ENCODE measurements at regions not wholly inside any gene's neighbourhood (a gene's known extent, or its start where the extent isn't known, plus 50 kb on each side); places are given as distances from the start of the nearest gene placed in this dataset.
"Not testable (repeated sequence)": the region's sequence is repeated elsewhere in the genome, so short reads cannot be mapped to it uniquely, and the experiment has no call there.

- DNase-seq (ENCODE audit: low read depth) = peak; percentile 2
Observed at GRCh38 chr4:31187979-31188378, 467.8 kb downstream of the PCDH7 start.

DNA sequence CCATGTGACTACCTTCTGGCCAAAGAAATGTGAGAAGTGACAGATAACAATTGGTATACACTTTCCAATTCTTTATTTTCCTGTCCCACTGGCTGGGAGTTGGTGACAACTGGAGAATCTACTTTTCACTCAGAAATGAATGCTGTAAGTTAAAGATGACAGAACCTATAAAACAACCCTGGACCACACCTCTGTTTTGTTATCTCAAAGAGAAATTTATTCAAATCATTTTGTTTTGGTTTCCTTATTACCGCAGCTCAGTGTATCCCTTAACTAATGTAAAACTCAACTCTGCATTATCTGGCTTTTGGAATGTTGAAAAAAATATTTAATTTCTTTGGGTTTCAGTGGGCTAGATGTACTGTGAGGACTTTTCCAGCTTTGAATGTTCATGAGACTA, 469.8 kb downstream of the PCDH7 start:
- DNase-seq (ENCODE audit: low read depth) = no peak

DNA sequence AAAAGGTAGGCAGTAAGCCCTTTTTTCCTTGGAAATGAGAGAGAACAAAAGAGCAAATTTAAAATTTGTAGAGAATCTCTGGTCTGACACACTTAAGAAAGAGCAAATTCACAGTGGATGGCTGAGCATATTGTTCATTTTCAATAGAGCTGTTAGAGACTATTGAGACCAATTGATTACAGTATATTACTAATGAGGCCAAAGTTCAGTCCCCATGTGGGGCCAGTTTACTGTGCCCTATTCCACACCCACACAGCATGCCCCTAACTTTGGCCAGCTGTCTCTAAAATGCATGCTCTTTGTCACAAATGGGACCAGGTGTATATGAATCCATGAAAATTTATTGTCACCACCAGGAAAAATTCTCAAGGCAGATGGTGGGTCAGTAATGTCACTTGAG, 470.5 kb downstream of the PCDH7 start:
- DNase-seq (ENCODE audit: low read depth) = no peak

GRCh38 chr4:31192341-31192740, 472.2 kb downstream of the PCDH7 start:
- no peak for DNase-seq (ENCODE audit: low read depth)

- no peak for DNase-seq (ENCODE audit: low read depth)
Observed at GRCh38 chr4:31193521-31193920, 473.4 kb downstream of the PCDH7 start.

DNA sequence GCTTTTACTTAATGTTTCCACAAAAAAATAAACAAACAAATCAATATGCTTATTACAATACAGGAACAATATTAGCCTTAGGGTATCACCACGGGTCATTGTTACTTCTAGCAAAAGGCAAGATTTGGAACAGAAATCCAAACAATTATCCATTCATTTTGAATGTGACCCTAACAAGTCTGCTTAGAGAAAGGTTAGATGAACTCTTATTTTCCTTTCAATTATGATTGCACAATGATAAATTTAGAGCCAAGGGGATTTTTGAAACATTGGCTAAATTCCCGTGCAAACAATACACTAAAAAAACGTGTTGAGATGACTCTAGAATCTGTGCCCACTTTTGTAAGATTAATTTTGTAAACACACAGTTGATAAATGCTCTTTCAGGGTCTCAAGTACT, 474.7 kb downstream of the PCDH7 start:
- DNase-seq (ENCODE audit: low read depth) = no peak

- no peak for DNase-seq (ENCODE audit: low read depth)
Observed at GRCh38 chr4:31199644-31200043, 479.5 kb downstream of the PCDH7 start.

- DNase-seq (ENCODE audit: low read depth) = not testable (repeated sequence)
Observed at GRCh38 chr4:31202054-31202453, 481.9 kb downstream of the PCDH7 start.

DNA sequence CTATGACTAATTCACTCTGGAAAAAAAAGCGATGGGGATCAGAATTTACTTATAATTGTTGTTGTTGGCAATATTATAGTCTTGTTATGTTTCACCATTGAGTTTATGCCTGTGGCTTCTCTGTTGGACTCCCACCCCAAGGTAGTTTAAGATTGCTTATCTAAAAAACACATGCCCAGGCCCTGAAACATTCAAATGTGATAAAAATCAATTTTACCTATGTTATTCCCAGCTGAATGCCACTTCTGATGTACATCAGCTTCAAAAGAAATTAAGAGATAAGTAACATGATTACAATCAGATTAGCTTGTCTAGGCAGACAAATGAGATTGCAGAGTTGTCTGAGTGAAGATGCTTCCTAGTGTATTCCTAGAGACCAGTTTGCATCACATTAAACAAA, 484.7 kb downstream of the PCDH7 start:
- no peak for DNase-seq (ENCODE audit: low read depth)

DNA sequence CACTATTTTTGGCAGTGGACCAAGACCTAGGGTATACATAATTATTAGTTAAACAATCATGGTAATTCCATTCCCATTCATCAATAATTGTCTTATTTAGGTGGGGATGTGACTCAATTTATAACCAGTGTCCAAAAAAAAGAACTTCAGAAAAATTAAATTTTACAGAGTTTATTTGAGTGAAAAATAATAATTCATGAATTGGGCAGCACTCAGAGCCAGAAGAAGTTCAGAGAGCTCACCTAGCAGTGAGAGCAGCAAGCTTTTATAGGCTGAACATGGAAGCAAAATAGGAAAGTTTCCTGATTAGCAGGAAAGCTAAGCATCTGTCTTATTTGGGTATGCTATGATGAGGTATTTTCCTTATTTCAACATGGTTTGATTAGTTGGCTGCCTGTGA, 500.8 kb downstream of the PCDH7 start:
- DNase-seq (ENCODE audit: low read depth) = no peak

DNA sequence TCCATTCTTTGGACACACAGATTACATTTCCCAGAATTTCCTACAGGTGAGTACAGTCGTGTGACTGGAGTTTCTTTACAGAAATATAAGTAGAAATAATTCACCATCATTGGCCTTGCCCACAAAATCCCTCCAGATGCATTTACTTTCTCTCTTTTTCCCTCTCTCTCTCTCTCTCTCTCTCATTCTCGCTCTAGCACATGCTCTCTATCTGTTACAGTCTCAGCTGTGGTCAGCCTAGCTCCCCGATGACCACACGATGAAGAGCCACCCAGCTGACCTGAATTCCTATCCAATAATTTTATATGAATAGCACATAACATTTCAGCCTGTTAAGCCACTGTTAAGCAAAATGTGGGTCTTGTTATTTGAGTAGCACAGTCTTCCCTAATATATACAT, 507.9 kb downstream of the PCDH7 start:
- no peak for DNase-seq (ENCODE audit: low read depth)

- no peak for DNase-seq (ENCODE audit: low read depth)
Observed at GRCh38 chr4:31230594-31230993, 510.4 kb downstream of the PCDH7 start.

GRCh38 chr4:31234494-31234893, 514.3 kb downstream of the PCDH7 start:
- no peak for DNase-seq (ENCODE audit: low read depth)

DNA sequence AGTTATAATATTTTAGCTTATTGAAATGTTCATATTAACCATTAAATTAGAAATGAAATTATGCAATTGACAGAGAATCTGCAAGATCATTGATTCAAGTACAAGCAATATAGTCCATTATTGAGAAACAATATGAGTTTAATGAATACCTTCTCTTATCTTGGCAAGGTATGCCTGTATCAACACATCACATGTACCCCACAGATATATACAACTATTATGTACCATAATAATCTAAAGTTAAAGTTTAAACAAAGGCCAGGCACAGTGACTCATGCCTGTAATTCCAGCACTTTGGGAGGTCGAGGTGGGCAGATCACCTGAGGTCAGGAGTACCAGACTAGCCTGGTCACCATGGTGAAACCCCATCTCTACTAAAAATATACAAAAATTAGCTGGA, 514.7 kb downstream of the PCDH7 start:
- no peak for DNase-seq (ENCODE audit: low read depth)

DNA sequence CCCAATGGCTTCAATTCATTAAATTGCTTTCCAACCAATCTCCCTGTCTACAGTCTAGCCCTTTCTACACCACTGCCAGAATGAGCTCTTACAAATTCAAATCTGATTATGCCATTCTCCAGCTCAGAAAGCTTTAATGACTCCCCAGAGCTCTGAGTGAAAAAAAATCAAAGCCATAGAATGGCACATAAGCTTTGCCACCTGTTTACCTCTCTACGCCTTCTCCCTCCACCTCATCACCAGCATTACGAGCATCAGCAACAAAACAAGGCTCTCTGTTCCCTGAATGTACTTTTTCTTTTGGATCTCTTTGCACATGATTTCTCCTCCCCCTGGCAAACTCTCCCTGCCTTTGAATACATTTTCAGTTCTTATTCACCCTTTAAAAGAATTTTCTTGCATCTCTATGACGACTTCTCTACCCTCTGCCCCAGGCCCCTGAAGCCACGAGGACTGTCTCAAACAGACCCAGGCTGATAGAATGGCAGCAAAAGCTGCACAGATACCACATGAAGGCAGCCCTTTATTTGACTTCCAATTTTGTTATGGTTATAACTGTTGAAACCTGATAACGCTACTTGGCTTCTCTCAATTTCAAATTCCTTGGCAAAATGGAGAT, 516.0 kb downstream of the PCDH7 start:
- no peak for DNase-seq (ENCODE audit: low read depth)

GRCh38 chr4:31236639-31237173, 516.5 kb downstream of the PCDH7 start:
- DNase-seq (ENCODE audit: low read depth) = no peak

GRCh38 chr4:31237233-31237632, 517.1 kb downstream of the PCDH7 start:
- DNase-seq (ENCODE audit: low read depth) = no peak

DNA sequence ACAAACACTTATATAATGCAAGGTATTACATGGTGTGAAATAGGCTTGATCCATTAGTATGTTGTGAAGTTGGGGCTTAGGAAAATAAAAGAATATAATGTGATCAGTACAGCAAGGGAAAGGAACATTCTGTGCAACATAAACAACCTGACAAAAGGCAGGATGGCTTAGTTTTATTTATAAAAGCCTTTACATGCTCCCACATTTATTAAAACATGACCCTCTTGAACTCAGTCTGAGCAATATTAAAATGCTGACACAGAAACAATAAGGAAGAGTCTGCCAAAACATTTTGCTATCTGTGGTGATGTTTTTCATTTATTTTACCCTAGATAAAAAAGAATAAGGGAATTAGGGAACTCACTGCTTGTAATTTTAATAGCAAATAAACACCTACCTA, 519.7 kb downstream of the PCDH7 start:
- no peak for DNase-seq (ENCODE audit: low read depth)

DNA sequence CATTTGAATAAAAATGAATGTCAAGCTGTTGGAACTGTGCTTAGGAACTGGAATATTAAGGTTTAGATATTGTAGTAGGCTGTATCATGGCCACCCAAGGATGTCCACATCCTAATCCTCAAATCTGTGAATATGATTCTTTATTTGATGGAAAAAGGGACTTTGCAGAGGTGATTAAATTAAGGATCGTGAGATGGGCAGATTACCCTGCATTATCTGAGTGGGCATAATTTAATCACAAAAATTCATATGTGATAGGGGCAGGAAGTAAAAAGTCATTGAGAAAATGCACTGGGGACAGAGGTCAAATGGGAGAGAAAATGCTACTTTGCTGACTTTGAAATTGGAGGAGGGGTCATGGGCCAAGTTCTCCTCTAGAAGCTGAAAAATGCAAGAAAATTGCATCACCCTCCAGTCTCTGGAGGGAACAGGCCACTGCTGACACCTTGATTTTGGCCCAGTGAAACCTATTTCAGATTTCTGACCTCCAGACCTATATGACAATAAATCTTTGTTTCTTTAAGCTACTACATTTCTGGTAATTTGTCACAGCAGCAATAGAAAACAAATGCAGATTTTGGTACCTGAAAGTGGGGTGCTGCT, 521.4 kb downstream of the PCDH7 start:
- no peak for DNase-seq (ENCODE audit: low read depth)

DNA sequence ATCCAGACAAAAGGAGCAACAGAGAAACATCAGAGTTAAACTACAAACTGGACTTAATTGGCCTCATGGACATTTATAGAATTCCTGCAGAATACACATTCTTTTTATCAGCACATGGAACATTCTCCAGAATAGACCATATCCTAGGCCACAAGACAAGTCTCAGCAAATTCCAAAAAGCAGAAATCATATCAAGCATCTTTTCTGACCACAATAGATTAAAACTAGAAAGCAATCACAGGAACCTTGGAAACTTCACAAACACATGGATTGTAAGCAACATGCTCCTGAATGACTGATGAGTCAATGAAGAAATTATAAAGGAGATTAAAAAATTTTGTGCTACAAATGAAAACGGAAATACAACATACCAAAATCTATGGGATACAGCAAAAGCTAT, 526.7 kb downstream of the PCDH7 start:
- DNase-seq (ENCODE audit: low read depth) = no peak

DNA sequence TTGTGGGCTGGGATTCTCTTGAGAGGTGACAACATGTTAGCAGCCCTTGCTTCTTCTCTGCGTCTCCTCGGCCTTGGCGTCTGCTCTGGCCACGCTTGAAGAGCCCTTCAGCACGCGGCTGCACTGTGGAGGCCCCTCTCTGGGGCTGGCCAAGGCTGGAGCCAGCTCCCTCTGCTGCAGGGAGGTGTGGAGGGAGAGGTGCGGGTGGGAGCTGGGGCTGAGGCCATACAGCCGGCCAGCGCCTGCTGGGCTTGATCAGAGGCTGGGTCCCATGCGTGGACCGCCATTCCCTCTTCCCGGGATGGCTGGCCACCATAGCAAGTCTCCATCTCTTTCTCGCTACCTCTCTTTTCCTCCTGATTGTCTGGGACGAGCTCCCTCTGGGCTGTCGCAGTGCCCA, 539.0 kb downstream of the PCDH7 start:
- DNase-seq (ENCODE audit: low read depth) = no peak

- no peak for DNase-seq (ENCODE audit: low read depth)
Observed at GRCh38 chr4:31261632-31262031, 541.5 kb downstream of the PCDH7 start.

GRCh38 chr4:31266094-31266493, 545.9 kb downstream of the PCDH7 start:
- not testable (repeated sequence) for DNase-seq (ENCODE audit: low read depth)
